Keratinocyte (primary cell): ENCODE measurements at regions not wholly inside any gene's neighbourhood (a gene's known extent, or its start where the extent isn't known, plus 50 kb on each side); places are given as distances from the start of the nearest gene placed in this dataset.

Experiments
- DNase-seq: peaks from one replicate; pipeline ENCODE4 v3.0.0-alpha.2; 2011; ENCODE audit warnings: low read depth, missing footprints, low spot score
- FAIRE-seq: peaks from 2 replicates; lab custom pipeline; 2011; peaks lifted over from hg19 to GRCh38; lab: Jason Lieb, UNC
- H2AFZ ChIP-seq: 2 replicates; pipeline ENCODE4 v1.6.0; 2012; ENCODE audit warnings: low read length, control low read depth, inconsistent platforms; ENCODE audit not compliant: control insufficient read depth
- H3K27ac ChIP-seq: 2 replicates; pipeline ENCODE4 v1.5.1; 2011; ENCODE audit warnings: low read length; ENCODE audit not compliant: control insufficient read depth, insufficient read depth
- H3K27me3 ChIP-seq: 3 replicates; pipeline ENCODE4 v1.6.0; 2011; ENCODE audit warnings: low read length; ENCODE audit not compliant: control insufficient read depth, insufficient read depth; ENCODE audit errors: extremely low read depth
- H3K36me3 ChIP-seq, 2 experiments: 2 replicates in 1 of 2; 3 replicates in 1 of 2; pipeline ENCODE4 v1.5.1; 2011; ENCODE audit warnings: low read length in 2 of 2, mild to moderate bottlenecking in 1 of 2; ENCODE audit not compliant: control insufficient read depth in 2 of 2, insufficient read depth in 2 of 2; ENCODE audit errors: extremely low read depth in 1 of 2
- H3K4me1 ChIP-seq: 3 replicates; pipeline ENCODE4 v1.5.1; 2011; ENCODE audit warnings: low read length; ENCODE audit not compliant: control insufficient read depth, insufficient read depth; ENCODE audit errors: extremely low read depth
- H3K4me2 ChIP-seq: 3 replicates; pipeline ENCODE4 v1.6.0; 2011; ENCODE audit warnings: low read depth, low read length; ENCODE audit not compliant: control insufficient read depth, insufficient read depth; ENCODE audit errors: extremely low read depth
- H3K4me3 ChIP-seq, 3 experiments: fragments of 200-600 bp in 1 of 3; sonication (generic) in 1 of 3; 2 replicates in 2 of 3; 3 replicates in 1 of 3; pipeline ENCODE4 v1.5.1; 2011 to 2016; ENCODE audit warnings: low read length in 3 of 3, mild to moderate bottlenecking in 3 of 3, control low read depth in 2 of 3, inconsistent platforms in 1 of 3, low read depth in 1 of 3, mixed read lengths in 1 of 3, mixed run types in 1 of 3, moderate library complexity in 1 of 3; ENCODE audit not compliant: control insufficient read depth in 2 of 3, insufficient read depth in 2 of 3; ENCODE audit errors: extremely low read depth in 1 of 3
- H3K79me2 ChIP-seq: 2 replicates; pipeline ENCODE4 v1.6.0; 2012; ENCODE audit warnings: low read length; ENCODE audit not compliant: control insufficient read depth, insufficient read depth
- H3K9ac ChIP-seq: 3 replicates; pipeline ENCODE4 v1.6.0; 2011; ENCODE audit warnings: low read length; ENCODE audit not compliant: control insufficient read depth, insufficient read depth; ENCODE audit errors: extremely low read depth
- H3K9me1 ChIP-seq: 3 replicates; pipeline ENCODE4 v1.6.0; 2011; ENCODE audit warnings: low read length; ENCODE audit not compliant: control insufficient read depth, insufficient read depth; ENCODE audit errors: extremely low read depth
- H3K9me3 ChIP-seq: 2 replicates; pipeline ENCODE4 v1.5.1; 2012; ENCODE audit warnings: low read depth, low read length; ENCODE audit not compliant: control insufficient read depth
- H4K20me1 ChIP-seq: 3 replicates; pipeline ENCODE4 v1.6.0; 2011; ENCODE audit warnings: low read length; ENCODE audit not compliant: control insufficient read depth, insufficient read depth; ENCODE audit errors: extremely low read depth
- CTCF ChIP-seq, 3 experiments: IDR thresholded peaks in 1 of 3; conservative IDR thresholded peaks in 1 of 3; optimal IDR thresholded peaks in 1 of 3; 2 replicates in 2 of 3; 3 replicates in 1 of 3; pipeline versions ENCODE3 to v1.5.1; 2011; ENCODE audit warnings: low read length in 3 of 3, mild to moderate bottlenecking in 3 of 3, moderate library complexity in 2 of 3, control low read depth in 1 of 3, inconsistent platforms in 1 of 3; ENCODE audit not compliant: insufficient read depth in 2 of 3; ENCODE audit errors: extremely low read depth in 1 of 3
- EZH2 ChIP-seq: IDR thresholded peaks from one replicate; pipeline ENCODE4 v1.6.1; 2012; ENCODE audit warnings: inconsistent platforms, mild to moderate bottlenecking, low read length, moderate library complexity
- dilution Hi-C: fragments of 300-500 bp; cut with MboI; formaldehyde crosslinking; loops from one replicate; pipeline ENCODE4 v1.7.0; 2020; ENCODE audit warnings: low sequenced_read_pairs; ENCODE audit not compliant: extremely low pct_ligation_motif_present

GRCh38 chr3:16825617-16826204 is 59.0 kb upstream of the PLCL2 start:
- Histone ChIP-seq H3K4me3 (no peak overlapping the region), H3K4me1 (no peaks in the 10 kb centered on the region), H3K9ac (no peak overlapping the region), H3K4me2 (no peak overlapping the region), H4K20me1 (no peaks in the 10 kb centered on the region), H3K27me3 (no peaks in the 10 kb centered on the region), H3K79me2 (no peaks in the 10 kb centered on the region), H3K27ac (no peak overlapping the region), H3K9me1 (no peaks in the 10 kb centered on the region), H2AFZ (no peak overlapping the region), H3K36me3 (no peaks in the 10 kb centered on the region), H3K9me3 (no peaks in the 10 kb centered on the region)
- FAIRE-seq: no peak
- dilution Hi-C loops: no loop called here
- no peak for DNase-seq
- no peak for TF ChIP-seq EZH2
- TF ChIP-seq CTCF (optimal IDR thresholded peaks at IDR 0.05 in 1 of 3, IDR thresholded peaks at IDR 0.05 in 1 of 3, conservative IDR thresholded peaks at IDR 0.05 in 1 of 3; ENCODE audit: extremely low read depth in 1 of 3, insufficient read depth in 2 of 3, low read length in 3 of 3): no peak

- Histone ChIP-seq H3K27ac (no peak overlapping the region), H3K4me2 (no peak overlapping the region)
- dilution Hi-C loops: no loop called here
Observed at GRCh38 chr3:16828815-16829214, 55.9 kb upstream of the PLCL2 start.

More at GRCh38 chr3:16828815-16829214, 55.9 kb upstream of the PLCL2 start:
- Histone ChIP-seq H3K79me2 (no peaks in the 10 kb centered on the region), H3K4me1 (no peaks in the 10 kb centered on the region), H3K27me3 (no peaks in the 10 kb centered on the region), H3K9ac (no peak overlapping the region), H3K36me3 (no peaks in the 10 kb centered on the region), H3K9me3 (no peaks in the 10 kb centered on the region), H3K9me1 (no peaks in the 10 kb centered on the region), H2AFZ (no peak overlapping the region), H3K4me3 (no peak overlapping the region), H4K20me1 (no peaks in the 10 kb centered on the region)
- TF ChIP-seq EZH2 (no peak), CTCF (optimal IDR thresholded peaks at IDR 0.05 in 1 of 3, IDR thresholded peaks at IDR 0.05 in 1 of 3, conservative IDR thresholded peaks at IDR 0.05 in 1 of 3; ENCODE audit: extremely low read depth in 1 of 3, insufficient read depth in 2 of 3, low read length in 3 of 3) (peak in 1 of 3 experiments; percentile 5)
- FAIRE-seq: no peak
- DNase-seq: no peak
